ENCODE measurements at regions not wholly inside any gene's neighbourhood (a gene's known extent, or its start where the extent isn't known, plus 50 kb on each side); places are given as distances from the start of the nearest gene placed in this dataset.

DNA sequence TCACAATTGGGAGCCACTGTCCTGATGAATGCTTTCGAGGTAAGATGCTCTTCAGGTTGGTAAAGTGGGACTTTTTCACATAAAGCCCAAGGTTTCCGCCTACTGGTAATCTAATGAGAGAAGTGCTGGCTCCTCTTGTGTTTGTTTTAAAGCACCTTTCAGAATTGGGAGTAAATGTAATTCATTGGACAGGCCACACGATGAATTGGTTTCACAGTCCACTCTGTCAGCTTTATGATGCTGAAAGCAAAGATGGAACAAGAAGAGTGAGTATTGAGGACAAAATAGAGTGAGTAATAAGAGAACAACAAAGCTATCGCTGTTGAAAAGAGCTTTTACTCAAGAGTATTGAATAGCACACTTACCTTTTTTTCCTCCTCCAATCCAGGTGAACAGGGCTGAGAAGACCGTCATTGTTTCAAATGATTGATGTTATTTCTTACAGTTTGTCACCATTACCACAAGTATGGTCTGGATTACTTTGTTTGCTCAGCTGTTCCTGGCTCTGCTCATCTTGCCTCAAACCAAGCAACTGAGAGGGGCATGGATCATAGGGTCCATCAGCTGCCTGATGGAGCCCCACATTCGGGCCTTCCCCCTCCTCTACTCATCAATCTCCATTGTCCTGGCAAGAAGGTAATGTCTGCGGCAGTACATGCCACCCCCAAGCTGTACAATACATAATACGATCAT lies 136.1 kb upstream of the CNTN4 start:
- TF ChIP-seq, protein P1, sequence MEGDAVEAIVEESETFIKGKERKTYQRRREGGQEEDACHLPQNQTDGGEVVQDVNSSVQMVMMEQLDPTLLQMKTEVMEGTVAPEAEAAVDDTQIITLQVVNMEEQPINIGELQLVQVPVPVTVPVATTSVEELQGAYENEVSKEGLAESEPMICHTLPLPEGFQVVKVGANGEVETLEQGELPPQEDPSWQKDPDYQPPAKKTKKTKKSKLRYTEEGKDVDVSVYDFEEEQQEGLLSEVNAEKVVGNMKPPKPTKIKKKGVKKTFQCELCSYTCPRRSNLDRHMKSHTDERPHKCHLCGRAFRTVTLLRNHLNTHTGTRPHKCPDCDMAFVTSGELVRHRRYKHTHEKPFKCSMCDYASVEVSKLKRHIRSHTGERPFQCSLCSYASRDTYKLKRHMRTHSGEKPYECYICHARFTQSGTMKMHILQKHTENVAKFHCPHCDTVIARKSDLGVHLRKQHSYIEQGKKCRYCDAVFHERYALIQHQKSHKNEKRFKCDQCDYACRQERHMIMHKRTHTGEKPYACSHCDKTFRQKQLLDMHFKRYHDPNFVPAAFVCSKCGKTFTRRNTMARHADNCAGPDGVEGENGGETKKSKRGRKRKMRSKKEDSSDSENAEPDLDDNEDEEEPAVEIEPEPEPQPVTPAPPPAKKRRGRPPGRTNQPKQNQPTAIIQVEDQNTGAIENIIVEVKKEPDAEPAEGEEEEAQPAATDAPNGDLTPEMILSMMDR (conservative IDR thresholded peaks at IDR 0.05; ENCODE audit: low read depth, low read length) = no peak
- no peak for TF ChIP-seq EZH2 (IDR thresholded peaks at IDR 0.05; ENCODE audit: borderline replicate concordance, low read depth, low read length, poor library complexity, severe bottlenecking)

Measured in A673 (cell line).